NCI-H524 (cell line): ENCODE measurements at regions not wholly inside any gene's neighbourhood (a gene's known extent, or its start where the extent isn't known, plus 50 kb on each side); places are given as distances from the start of the nearest gene placed in this dataset.

Experiments used
- DNase-seq, 2 experiments: peaks; one replicate each; lab custom pipeline; 2025; lab: John Stamatoyannopoulos, UW

GRCh38 chr2:163368655-163369054 is 367.2 kb downstream of the FIGN start:
- DNase-seq, result no peak

- no peak for DNase-seq
These were observed 367.8 kb downstream of the FIGN start for GRCh38 chr2:163367825-163368582.

GRCh38 chr2:163364736-163365135 is 371.1 kb downstream of the FIGN start:
- DNase-seq, result no peak

GRCh38 chr2:163353551-163353950 is 382.3 kb downstream of the FIGN start:
- no peak for DNase-seq

GRCh38 chr2:163351966-163352365 is 383.8 kb downstream of the FIGN start:
- no peak for DNase-seq

- DNase-seq, result peak in 1 of 2 experiments; percentile 24
These were observed 384.7 kb downstream of the FIGN start for GRCh38 chr2:163351143-163351542.

DNA sequence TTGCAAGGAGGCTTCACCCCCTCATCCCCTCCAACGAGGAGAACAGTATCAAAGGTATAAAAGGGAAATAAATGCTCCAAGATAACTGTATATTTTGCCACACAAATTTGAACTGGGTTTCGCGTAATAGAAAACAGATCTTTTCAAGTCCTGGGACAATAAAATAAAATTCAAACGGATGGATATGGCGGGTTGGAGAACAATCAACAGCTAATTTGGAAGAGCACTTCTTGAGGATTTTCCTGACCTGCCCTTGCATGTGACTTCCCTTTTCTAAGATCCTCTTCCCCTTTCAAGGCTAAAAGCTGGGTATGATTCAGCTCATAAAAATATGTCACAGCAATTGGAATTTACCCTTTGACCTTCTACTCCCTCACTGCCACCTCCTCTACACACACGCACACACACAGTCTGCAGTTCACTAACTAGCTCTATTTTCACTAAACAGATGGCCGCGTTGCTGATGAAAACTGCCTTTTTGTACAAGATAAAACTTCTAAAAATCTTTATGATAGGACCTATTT is 386.9 kb downstream of the FIGN start:
- DNase-seq, result no peak

GRCh38 chr2:163347982-163348856 is 387.6 kb downstream of the FIGN start:
- DNase-seq, result peak; percentile 55 to 57

DNA sequence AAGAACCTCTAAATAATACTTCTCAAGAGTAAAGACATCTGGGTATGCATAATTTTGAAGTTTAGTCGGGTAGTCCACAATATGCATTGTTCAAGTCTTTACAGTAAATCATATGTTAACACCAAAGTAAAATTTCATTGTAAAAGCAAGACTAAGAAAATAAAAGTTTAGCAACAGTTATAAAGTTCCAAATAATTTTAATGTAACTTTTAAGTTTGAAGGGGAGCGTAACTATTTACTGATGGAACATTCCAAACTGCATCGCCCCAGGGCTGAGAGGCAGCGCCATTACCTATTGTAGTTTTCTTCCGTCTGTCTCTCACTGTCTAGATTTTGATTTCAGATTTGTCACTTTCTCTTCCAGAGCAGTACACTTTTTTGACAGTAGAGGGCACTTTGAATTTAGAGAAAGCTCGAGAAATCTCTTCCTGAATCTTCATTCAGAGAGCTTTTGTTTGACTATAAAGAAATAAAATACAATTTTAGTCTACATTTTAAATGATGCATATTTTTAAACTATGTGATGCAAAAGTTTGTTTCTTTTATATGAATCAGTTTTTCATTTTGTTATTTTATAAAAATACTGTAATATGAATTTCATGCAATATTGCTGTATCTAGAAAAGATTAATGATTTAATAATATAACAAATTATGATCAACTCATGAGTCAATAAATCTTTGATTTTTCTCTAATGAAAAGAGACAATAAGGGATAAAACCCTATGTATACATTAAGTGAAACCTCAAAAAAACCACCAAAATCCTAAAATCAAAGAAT is 389.8 kb downstream of the FIGN start:
- DNase-seq, result peak; percentile 52 to 73

DNA sequence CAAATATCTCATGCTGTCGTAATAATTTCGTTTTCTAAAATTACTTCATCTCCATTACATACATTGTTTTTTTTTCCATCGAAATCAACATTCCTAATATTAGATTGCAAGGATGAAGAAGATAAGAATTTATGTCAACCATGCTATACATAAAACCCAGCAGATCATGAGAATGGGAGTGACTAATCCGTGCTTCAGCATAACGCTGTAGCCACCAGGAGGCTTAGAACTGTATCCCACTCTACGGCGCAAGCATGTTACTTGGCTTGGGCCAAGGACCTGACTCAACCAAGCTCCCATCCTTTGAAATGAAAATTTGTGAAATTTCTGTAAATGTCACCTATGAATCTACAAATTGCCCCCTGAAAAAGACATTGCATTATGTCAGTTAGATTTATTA is 392.5 kb downstream of the FIGN start:
- no peak for DNase-seq

DNA sequence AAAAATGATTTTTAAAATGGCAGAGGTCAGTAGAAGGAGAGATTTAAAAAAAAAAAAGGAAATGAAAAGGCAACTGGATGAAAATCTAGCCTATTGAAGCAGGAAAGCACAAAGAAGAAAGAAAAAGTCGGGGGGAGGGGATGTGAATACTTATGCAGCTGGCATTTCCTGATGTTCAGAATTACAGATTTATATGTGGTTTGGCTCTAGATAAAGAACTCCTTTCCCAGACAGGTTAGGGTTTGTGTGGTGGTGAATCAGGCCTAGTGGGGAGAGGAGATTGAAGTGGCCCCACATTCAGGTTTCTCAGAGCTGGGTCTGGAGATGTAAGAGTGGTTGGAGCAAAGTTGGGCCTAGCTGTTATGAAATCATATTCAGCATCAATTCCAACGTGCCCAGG is 394.4 kb downstream of the FIGN start:
- no peak for DNase-seq

DNA sequence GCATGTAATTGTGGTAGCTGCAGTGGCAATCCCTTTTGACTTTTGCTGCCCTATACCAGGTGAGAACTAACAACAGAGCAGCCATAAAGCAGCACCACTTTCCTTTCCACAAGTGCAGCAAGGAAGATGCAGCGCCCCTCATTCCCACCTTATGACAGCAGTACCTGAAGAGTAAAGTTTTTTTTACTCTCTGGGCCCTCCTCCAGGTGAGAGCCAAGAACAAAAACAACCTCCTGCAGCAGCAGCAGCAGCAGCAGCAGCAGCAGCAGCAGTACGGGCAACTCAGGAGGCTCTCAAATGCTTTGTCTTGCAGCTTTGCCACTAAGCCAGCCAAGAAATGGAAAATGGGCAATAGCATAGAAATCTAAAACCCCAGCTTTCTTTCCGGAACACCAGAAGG is 397.5 kb downstream of the FIGN start:
- DNase-seq, result no peak

DNA sequence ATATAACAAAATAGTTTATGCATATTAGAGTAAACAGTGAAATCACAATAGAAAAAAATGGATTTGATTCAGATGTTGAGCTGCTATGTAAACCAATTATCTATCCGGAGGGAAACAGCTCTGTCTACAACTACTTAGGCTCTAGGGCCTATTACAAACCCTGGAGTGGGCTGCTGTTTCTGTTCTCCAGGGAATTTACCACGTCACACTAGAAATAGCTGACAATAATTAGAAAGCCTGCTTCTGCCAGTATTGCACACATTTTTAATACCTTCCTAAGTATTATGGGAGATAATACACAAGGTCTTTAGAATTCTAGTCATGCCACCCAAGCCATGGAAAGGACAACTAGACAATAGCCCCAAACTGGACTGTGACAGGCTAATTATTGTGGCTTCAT is 411.1 kb downstream of the FIGN start:
- DNase-seq, result peak; percentile 56 to 68

DNA sequence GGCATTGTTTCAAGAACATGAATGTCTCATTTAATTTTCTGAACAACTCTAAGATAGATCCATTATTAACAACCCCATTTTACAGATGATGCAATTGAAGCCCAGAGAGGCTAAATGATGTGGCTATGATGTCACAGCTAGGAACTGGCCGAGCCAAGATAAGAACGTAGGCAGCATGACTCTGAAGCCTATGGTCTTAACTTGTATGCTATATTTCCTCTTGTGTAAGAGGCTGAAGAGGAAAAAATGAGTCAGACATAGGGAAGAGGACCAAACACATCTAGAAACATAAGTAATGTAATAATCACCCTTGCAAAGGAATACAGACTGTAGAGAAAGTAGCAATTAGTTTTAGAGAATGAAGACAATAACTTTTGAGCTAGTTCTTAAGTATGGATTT is 416.8 kb downstream of the FIGN start:
- DNase-seq, result no peak

DNA sequence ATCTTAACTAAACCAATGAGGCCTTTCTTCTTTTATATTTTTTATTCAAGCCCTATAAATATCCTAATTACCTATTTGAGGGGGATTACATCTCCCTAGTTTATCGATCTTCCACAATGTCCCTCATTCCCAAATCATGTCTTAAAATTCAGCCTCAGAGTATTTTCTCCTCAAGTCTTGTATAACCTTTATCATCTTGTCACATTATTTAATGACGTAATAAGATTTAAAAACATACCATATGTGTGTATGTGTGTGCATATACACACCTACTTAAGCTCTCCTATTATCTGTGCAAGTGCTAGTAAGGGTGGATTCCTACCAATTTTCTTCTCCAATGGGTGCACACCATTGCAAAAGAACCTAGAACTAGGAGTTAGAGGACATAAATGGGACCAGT is 421.1 kb downstream of the FIGN start:
- DNase-seq, result no peak

DNA sequence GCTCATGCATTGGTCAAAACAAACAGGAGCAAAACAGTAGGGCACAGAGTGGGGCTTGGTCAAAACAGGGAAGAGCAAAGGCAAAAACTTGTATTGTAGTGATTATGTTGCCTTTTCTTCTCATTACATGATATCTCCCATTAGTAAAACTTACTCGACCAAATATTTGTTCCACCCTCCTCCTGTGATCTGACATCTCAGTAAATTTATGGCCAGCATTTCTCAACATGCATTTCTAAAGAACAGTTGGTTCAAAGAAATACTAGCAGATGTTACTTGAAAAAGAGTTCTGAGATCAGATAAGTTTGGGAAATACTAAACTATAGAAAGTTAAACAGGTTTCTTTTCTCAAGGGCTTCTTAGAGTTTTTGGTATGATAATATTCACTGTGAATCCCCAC is 423.1 kb downstream of the FIGN start:
- no peak for DNase-seq

DNA sequence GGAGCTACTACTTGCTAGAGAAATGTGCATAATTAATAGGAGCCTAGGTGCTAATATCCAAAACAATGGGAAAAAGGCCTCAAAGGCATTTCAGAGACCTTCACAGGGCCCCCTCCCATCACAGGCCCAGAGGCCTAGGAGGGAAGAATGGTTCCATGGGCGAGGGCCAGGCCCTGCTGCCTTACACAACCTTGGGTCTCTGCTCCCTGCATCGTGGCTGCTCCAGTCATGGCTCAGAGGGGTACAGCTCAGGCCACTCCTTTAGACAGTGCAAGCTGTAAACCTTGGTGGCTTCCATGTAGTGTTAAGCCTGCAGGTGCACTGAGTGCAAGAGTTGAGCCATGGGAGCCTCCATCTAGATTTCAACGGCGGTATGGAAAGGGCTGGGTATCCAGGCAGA is 429.2 kb downstream of the FIGN start:
- no peak for DNase-seq

- DNase-seq, result no peak
These were observed 433.7 kb downstream of the FIGN start for GRCh38 chr2:163302141-163302540.

DNA sequence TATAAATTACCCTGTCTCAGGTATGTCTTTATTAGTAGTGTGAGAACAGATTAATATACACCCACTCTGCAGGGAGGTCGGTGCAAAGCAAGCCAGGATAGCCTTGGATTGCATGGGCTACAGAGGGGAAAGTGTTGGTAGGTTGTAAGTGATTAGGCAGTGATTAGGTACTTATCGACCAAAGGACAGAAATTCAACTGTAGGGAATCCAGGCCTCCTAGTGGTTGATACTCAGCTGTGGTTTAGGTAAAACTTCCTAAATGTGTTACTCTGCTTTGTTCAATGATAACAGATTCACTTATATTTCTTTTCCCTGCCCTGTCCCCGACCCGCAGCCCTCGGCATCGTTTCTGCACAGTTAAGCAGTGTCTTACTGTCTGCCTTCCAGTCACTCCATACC is 444.0 kb downstream of the FIGN start:
- no peak for DNase-seq

DNA sequence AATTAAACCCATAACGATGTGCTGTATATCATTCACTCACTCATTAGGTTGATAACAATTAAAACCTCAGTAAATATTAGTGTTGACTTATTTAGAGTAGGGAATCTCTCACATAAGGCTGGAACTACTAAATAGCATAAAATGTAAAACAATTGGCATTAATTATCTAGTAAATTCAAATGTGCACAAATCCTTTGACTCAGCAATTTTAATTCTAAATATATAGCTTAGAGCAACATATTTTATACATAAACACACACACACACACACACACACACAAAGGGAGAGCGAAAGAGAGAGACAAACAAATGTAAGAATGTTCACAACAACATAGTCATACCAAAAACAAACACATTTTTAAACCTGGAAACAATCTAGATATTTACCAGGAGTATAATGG is 443.1 kb upstream of the KCNH7 start:
- no peak for DNase-seq

DNA sequence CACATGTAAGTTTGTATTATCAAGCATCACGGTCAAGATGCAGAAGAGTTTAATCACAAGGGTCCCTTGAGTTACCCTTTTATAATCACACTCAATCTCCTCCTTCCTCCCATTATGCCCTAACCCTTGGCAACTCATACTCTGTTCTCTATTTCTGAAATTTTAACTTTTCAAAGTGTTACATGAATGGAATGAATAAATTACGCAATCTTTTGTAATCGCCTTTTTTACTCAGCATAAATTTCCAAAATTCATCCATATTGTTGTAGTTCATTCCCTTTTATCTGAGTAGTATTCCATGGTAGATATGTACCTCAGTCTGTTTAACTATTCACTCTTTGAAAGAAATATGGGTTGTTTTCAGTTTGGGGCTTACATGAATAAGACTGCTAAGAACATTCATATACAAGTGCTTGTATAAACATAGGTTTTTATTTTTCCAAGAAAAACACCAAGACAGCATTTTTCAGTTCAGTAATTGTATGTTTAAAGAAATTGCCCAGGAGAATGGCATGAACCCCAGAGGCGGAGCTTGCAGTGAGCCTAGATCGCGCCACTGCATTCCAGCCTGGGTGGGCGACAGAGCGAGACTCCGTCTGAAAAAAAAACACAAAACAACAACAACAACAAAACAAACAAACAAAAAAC is 430.9 kb upstream of the KCNH7 start:
- DNase-seq, result no peak

DNA sequence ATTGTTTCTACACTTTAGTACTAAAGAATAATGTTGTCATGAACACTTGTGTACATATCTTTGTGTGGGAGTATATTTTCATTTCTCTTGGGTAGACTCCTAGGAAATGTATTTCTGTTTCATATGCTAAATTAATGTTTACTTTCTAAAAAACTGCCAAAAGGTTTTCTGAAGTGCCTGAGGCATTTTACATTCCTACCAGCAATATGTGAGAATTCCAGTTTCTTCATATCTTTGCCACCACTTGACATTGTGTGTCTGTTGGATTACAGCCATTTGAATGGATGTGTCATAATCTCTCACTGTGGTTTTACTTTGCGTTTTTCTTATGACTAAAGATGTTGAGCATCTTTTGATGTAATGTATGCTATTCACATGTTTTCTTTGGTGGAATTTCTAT is 428.2 kb upstream of the KCNH7 start:
- no peak for DNase-seq
